Sigmoid colon (tissue), 4 donors: ENCODE measurements at regions not wholly inside any gene's neighbourhood (a gene's known extent, or its start where the extent isn't known, plus 50 kb on each side); places are given as distances from the start of the nearest gene placed in this dataset.

Source experiments
- EP300 ChIP-seq, 4 donors: sonication (generic); formaldehyde crosslinking; IDR thresholded peaks; one replicate each; pipeline ENCODE4 v1.6.1; 2017; ENCODE audit warnings: antibody characterized with exemption in 4 of 4
- POLR2A ChIP-seq, 2 donors: fragments of 450-650 bp; IDR thresholded peaks; one replicate each; pipeline ENCODE4 v1.6.1; 2016; ENCODE audit warnings: antibody characterized with exemption in 2 of 2, mild to moderate bottlenecking in 2 of 2, moderate library complexity in 2 of 2
- POLR2AphosphoS5 ChIP-seq, 4 donors: sonication (generic); formaldehyde crosslinking; IDR thresholded peaks; one replicate each; pipeline ENCODE4 v1.6.1; 2017; ENCODE audit warnings: antibody characterized with exemption in 4 of 4
- TF ChIP-seq, protein P1 (sequence below), 4 experiments: fragments of 450-650 bp in 3 of 4; fragments of 200-600 bp in 1 of 4; IDR thresholded peaks; one replicate each; pipeline ENCODE4 v1.5.1; 2016 to 2019; ENCODE audit warnings: antibody characterized with exemption in 4 of 4, mild to moderate bottlenecking in 3 of 4, moderate library complexity in 2 of 4

DNA sequence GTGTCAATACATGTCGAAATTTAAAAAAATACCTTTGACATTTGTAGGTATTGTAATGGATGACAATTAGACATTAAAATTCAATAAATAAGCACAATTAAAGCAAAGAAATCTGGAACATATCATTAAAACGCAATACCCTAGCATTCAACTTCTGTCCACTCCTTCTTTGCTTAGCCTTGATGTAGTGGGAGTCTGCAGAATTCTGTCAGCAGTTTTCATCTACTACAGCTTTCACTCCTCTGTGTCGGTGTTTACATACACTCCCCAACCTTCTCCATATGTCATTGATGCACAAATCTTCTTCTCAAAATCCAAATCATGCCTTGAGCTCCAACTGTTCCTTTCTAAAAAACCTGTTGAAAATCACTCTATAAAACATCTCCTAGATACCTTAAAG lies 1380.6 kb downstream of the DSC3 start:
- TF ChIP-seq EP300 (IDR thresholded peaks at IDR 0.05) (no peak), POLR2AphosphoS5 (IDR thresholded peaks at IDR 0.05) (no peak), POLR2A (IDR thresholded peaks at IDR 0.05) (no peak)
- TF ChIP-seq, protein P1, sequence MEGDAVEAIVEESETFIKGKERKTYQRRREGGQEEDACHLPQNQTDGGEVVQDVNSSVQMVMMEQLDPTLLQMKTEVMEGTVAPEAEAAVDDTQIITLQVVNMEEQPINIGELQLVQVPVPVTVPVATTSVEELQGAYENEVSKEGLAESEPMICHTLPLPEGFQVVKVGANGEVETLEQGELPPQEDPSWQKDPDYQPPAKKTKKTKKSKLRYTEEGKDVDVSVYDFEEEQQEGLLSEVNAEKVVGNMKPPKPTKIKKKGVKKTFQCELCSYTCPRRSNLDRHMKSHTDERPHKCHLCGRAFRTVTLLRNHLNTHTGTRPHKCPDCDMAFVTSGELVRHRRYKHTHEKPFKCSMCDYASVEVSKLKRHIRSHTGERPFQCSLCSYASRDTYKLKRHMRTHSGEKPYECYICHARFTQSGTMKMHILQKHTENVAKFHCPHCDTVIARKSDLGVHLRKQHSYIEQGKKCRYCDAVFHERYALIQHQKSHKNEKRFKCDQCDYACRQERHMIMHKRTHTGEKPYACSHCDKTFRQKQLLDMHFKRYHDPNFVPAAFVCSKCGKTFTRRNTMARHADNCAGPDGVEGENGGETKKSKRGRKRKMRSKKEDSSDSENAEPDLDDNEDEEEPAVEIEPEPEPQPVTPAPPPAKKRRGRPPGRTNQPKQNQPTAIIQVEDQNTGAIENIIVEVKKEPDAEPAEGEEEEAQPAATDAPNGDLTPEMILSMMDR (IDR thresholded peaks at IDR 0.05), result no peak
